HCT116 (cell line): ENCODE measurements at regions not wholly inside any gene's neighbourhood (a gene's known extent, or its start where the extent isn't known, plus 50 kb on each side); places are given as distances from the start of the nearest gene placed in this dataset.

Experiments used
- ATAC-seq: fragments of 200-7000 bp; cut with Tn5 transposase; 2 replicates; pipeline ENCODE4 v1.9.1; 2020; ENCODE audit warnings: mild to moderate bottlenecking, moderate library complexity
- BruUV-seq: library from RNA; stranded (reverse); fragments of 400-500 nt; replicated peaks from 2 replicates; lab custom pipeline; 2021; lab: Mats Ljungman, UMichigan
- CTCF ChIA-PET: fragments of 300-600 bp; sonication (Branson Sonifier 250); formaldehyde crosslinking; loops from one replicate; lab custom pipeline; 2021; ENCODE audit warnings: antibody characterized with exemption; lab: Charles Lee
- POLR2A ChIA-PET: fragments of 300-600, 350-600 bp; sonication (Branson Sonifier 250); formaldehyde crosslinking; loops from one replicate; lab custom pipeline; 2021; ENCODE audit warnings: antibody characterized with exemption; lab: Charles Lee
- RAD21 ChIA-PET, 2 experiments: fragments of 300-600 bp; sonication (Branson Sonifier 250); formaldehyde crosslinking; loops; one replicate each; lab custom pipeline; 2023; ENCODE audit warnings: low total read pairs in 2 of 2; ENCODE audit not compliant: uncharacterized antibody in 2 of 2, unreplicated experiment in 2 of 2, low non-redundant PET in 1 of 2; lab: Charles Lee
- DNase-seq: peaks from one replicate; pipeline ENCODE4 v3.0.0-alpha.2; 2010; ENCODE audit warnings: low read depth, low spot score
- H2AFZ ChIP-seq: fragments of 200-600 bp; shearing (Covaris generic), sonication (generic); 2 replicates; pipeline ENCODE4 v1.6.1; 2017; ENCODE audit warnings: low read depth, mixed run types, mixed read lengths, antibody characterized with exemption, low read length; ENCODE audit not compliant: poor library complexity, severe bottlenecking
- H3K27ac ChIP-seq: 2 replicates; pipeline ENCODE4 v1.5.1; 2012; ENCODE audit warnings: low read depth, low read length
- H3K27me3 ChIP-seq: fragments of 200-600 bp; sonication (generic); 2 replicates; pipeline ENCODE4 v1.6.1; 2016; ENCODE audit warnings: mixed run types, low read length, mixed read lengths; ENCODE audit not compliant: insufficient read depth
- H3K36me3 ChIP-seq, 2 experiments: fragments of 200-500 bp in 1 of 2; fragments of 200-600 bp in 1 of 2; sonication (Bioruptor generic) in 1 of 2; sonication (generic) in 1 of 2; 2 replicates each; pipeline versions ENCODE4 v1.5.1 to v1.6.1; 2014 to 2016; ENCODE audit warnings: low read length in 2 of 2, inconsistent platforms in 1 of 2, mixed read lengths in 1 of 2, mixed run types in 1 of 2; ENCODE audit not compliant: insufficient read depth in 2 of 2, control insufficient read depth in 1 of 2
- H3K4me1 ChIP-seq, 2 experiments: fragments of 200-600 bp in 1 of 2; sonication (generic) in 1 of 2; 2 replicates each; pipeline versions ENCODE4 v1.5.1 to v1.6.1; 2012 to 2017; ENCODE audit warnings: low read length in 2 of 2, inconsistent platforms in 1 of 2, mild to moderate bottlenecking in 1 of 2, mixed read lengths in 1 of 2, mixed run types in 1 of 2, moderate library complexity in 1 of 2; ENCODE audit not compliant: insufficient read depth in 2 of 2, control insufficient read depth in 1 of 2
- H3K4me2 ChIP-seq: fragments of 200-600 bp; sonication (generic); 2 replicates; pipeline ENCODE4 v1.6.1; 2017; ENCODE audit warnings: mixed run types, low read length, mixed read lengths
- H3K4me3 ChIP-seq, 2 experiments: fragments of 200-600 bp in 1 of 2; sonication (generic) in 1 of 2; replicated peaks in 1 of 2; 2 replicates each; pipeline ENCODE4 v1.5.1; 2011 to 2016; ENCODE audit warnings: low read length in 2 of 2, control low read depth in 1 of 2, low read depth in 1 of 2, mild to moderate bottlenecking in 1 of 2, mixed read lengths in 1 of 2, mixed run types in 1 of 2
- H3K79me2 ChIP-seq: fragments of 200-600 bp; sonication (generic); 2 replicates; pipeline ENCODE4 v1.6.1; 2017; ENCODE audit warnings: mild to moderate bottlenecking, mixed run types, low read length, moderate library complexity, mixed read lengths; ENCODE audit not compliant: insufficient read depth
- H3K9ac ChIP-seq: fragments of 200-600 bp; sonication (generic); 2 replicates; pipeline ENCODE4 v1.6.1; 2016; ENCODE audit warnings: low read length, mixed read lengths
- H3K9me2 ChIP-seq: fragments of 200-600 bp; sonication (generic), shearing (Covaris generic); 2 replicates; pipeline ENCODE4 v1.6.1; 2017; ENCODE audit warnings: mixed run types, mild to moderate bottlenecking, moderate library complexity; ENCODE audit not compliant: insufficient read depth
- H3K9me3 ChIP-seq, 2 experiments: fragments of 200-500 bp in 1 of 2; fragments of 200-600 bp in 1 of 2; sonication (Bioruptor generic) in 1 of 2; sonication (generic) in 1 of 2; 2 replicates each; pipeline ENCODE4 v1.6.1; 2014 to 2017; ENCODE audit warnings: low read length in 2 of 2, mixed read lengths in 2 of 2, inconsistent platforms in 1 of 2, low read depth in 1 of 2, mild to moderate bottlenecking in 1 of 2, mixed run types in 1 of 2, moderate library complexity in 1 of 2; ENCODE audit not compliant: control insufficient read depth in 1 of 2, insufficient read depth in 1 of 2
- H4K20me1 ChIP-seq: fragments of 200-600 bp; sonication (generic), shearing (Covaris generic); 2 replicates; pipeline ENCODE4 v1.6.1; 2017; ENCODE audit warnings: mixed run types, mild to moderate bottlenecking, moderate library complexity; ENCODE audit not compliant: insufficient read depth
- CBX3 ChIP-seq: IDR thresholded peaks from 2 replicates; pipeline ENCODE4 v1.6.1; 2012; ENCODE audit warnings: low read depth
- CTCF ChIP-seq, 3 experiments: fragments of 200-600 bp in 1 of 3; sonication (generic) in 1 of 3; IDR thresholded peaks in 2 of 3; conservative IDR thresholded peaks in 1 of 3; 2 replicates each; pipeline ENCODE4 v1.5.1; 2012 to 2017; ENCODE audit warnings: low read depth in 2 of 3, low read length in 2 of 3, antibody characterized with exemption in 1 of 3, borderline replicate concordance in 1 of 3, control low read depth in 1 of 3, mild to moderate bottlenecking in 1 of 3, mixed read lengths in 1 of 3, mixed run types in 1 of 3, moderate library complexity in 1 of 3; ENCODE audit not compliant: insufficient read depth in 1 of 3
- EZH2 ChIP-seq: fragments of 200-600 bp; sonication (generic); IDR thresholded peaks from 2 replicates; pipeline ENCODE4 v1.6.1; 2017; ENCODE audit warnings: antibody characterized with exemption, mixed run types
- EZH2phosphoT487 ChIP-seq: fragments of 200-600 bp; IDR thresholded peaks from 2 replicates; pipeline ENCODE4 v1.6.1; 2018; ENCODE audit warnings: antibody characterized with exemption, borderline replicate concordance
- FOSL1 ChIP-seq: IDR thresholded peaks from 2 replicates; pipeline ENCODE4 v1.6.1; 2012; ENCODE audit warnings: low read depth
- MAX ChIP-seq: IDR thresholded peaks from 2 replicates; pipeline ENCODE4 v1.6.1; 2012
- RAD21 ChIP-seq: IDR thresholded peaks from 2 replicates; pipeline ENCODE4 v1.6.1; 2012; ENCODE audit warnings: low read depth, mild to moderate bottlenecking
- REST ChIP-seq: IDR thresholded peaks from 2 replicates; pipeline ENCODE4 v1.6.1; 2012; ENCODE audit warnings: low read depth
- SIN3A ChIP-seq: IDR thresholded peaks from 2 replicates; pipeline ENCODE4 v1.6.1; 2012; ENCODE audit warnings: low read depth
- YY1 ChIP-seq: IDR thresholded peaks from 2 replicates; pipeline ENCODE4 v1.6.1; 2011; ENCODE audit warnings: low read length, low read depth, moderate library complexity, mild to moderate bottlenecking; ENCODE audit not compliant: insufficient replicate concordance; ENCODE audit errors: extremely low read depth
- ZBTB33 ChIP-seq: IDR thresholded peaks from 2 replicates; pipeline ENCODE4 v1.6.1; 2011; ENCODE audit warnings: mild to moderate bottlenecking, low read length, moderate library complexity; ENCODE audit not compliant: insufficient replicate concordance; ENCODE audit errors: extremely low read depth
- intact Hi-C: fragments of 100-400 bp; cut with micrococcal nuclease; formaldehyde crosslinking; loops from 2 replicates; pipeline ENCODE4 v1.10.0; 2022

- no peaks in the 10 kb centered on the region for H3K9me3 ChIP-seq
- no peaks in the 10 kb centered on the region for H3K27me3 ChIP-seq
- H3K36me3 ChIP-seq = no peaks in the 10 kb centered on the region
- H3K27ac ChIP-seq = no peak overlapping the region
- no peaks in the 10 kb centered on the region for H4K20me1 ChIP-seq
- intact Hi-C loops = loop anchor here (5.0 kb wide), 1 partner anchor 1029 kb away; no protein-coding TSS in a partner anchor
- ChIA-PET CTCF (interaction anchor here (1.0 kb wide), 1 partner anchor 92 kb away, joined by 3 read pairs; no protein-coding TSS in a partner anchor), RAD21 (no interaction called here), POLR2A (no interaction called here)
- H3K4me1 ChIP-seq = no peaks in the 10 kb centered on the region
- H3K9me2 ChIP-seq = no peaks in the 10 kb centered on the region
- H3K4me2 ChIP-seq = no peak overlapping the region
- ATAC-seq (no peak), DNase-seq (no peak)
- H3K4me3 ChIP-seq = no peak overlapping the region
- no peak overlapping the region for H2AFZ ChIP-seq
- TF ChIP-seq SIN3A (no peak), YY1 (no peak), RAD21 (no peak), CBX3 (no peak), EZH2 (no peak), MAX (no peak), EZH2phosphoT487 (no peak), FOSL1 (no peak), ZBTB33 (no peak), CTCF (IDR thresholded peaks at IDR 0.05 in 2 of 3, conservative IDR thresholded peaks at IDR 0.05 in 1 of 3; ENCODE audit: borderline replicate concordance in 1 of 3, insufficient read depth in 1 of 3, low read depth in 2 of 3, low read length in 2 of 3) (no peak), REST (no peak)
- no peak overlapping the region for H3K9ac ChIP-seq
- H3K79me2 ChIP-seq = no peaks in the 10 kb centered on the region
- BruUV-seq = no TSS peak
Measured at GRCh38 chr10:4266416-4267085, 481.5 kb upstream of the KLF6 start.
